ENCODE measurements at regions not wholly inside any gene's neighbourhood (a gene's known extent, or its start where the extent isn't known, plus 50 kb on each side); places are given as distances from the start of the nearest gene placed in this dataset.

- no peaks in the 10 kb centered on the region for H3K4me1 ChIP-seq (ENCODE audit: control insufficient read depth in 4 of 4, insufficient read depth in 4 of 4, low read length in 3 of 4)
- TF ChIP-seq EGR1 (IDR thresholded peaks at IDR 0.05; ENCODE audit: low read depth in 2 of 2): no peak
- no peak for TF ChIP-seq JUND (IDR thresholded peaks at IDR 0.05)
- no peak for TF ChIP-seq ZBTB33 (IDR thresholded peaks at IDR 0.05)
- TF ChIP-seq FOXA1 (IDR thresholded peaks at IDR 0.05): no peak
- TF ChIP-seq HNF4A (conservative IDR thresholded peaks at IDR 0.05): no peak
- TF ChIP-seq MAX (IDR thresholded peaks at IDR 0.05): no peak
- TF ChIP-seq RAD21 (IDR thresholded peaks at IDR 0.05): no peak
- TF ChIP-seq SP1 (IDR thresholded peaks at IDR 0.05): no peak
- no peak for TF ChIP-seq NR2F2 (IDR thresholded peaks at IDR 0.05)
- H3K27ac ChIP-seq (ENCODE audit: low read depth in 1 of 2, low read length in 2 of 2): no peak overlapping the region
- H3K4me3 ChIP-seq (ENCODE audit: low read depth in 1 of 3, low read length in 3 of 3): no peak overlapping the region
- no peak for DNase-seq (ENCODE audit: low spot score)
- H3K27me3 ChIP-seq (ENCODE audit: control insufficient read depth in 4 of 4, insufficient read depth in 4 of 4, low read length in 3 of 4): no peaks in the 10 kb centered on the region
- H3K9ac ChIP-seq (ENCODE audit: low read depth in 1 of 2, low read length in 2 of 2): no peak overlapping the region
- H3K36me3 ChIP-seq (ENCODE audit: control insufficient read depth in 4 of 4, insufficient read depth in 3 of 4, low read depth in 1 of 4, low read length in 3 of 4): no peaks in the 10 kb centered on the region
- WGBS: 92% methylated on average over 1 of the region's 1 CpG
- no peaks in the 10 kb centered on the region for H3K9me3 ChIP-seq (ENCODE audit: control insufficient read depth in 4 of 4, low read length in 3 of 4)
Measured at GRCh38 chr5:126098330-126099017, 324.7 kb upstream of the GRAMD2B start.

GRCh38 chr5:126099077-126099476 is 324.1 kb upstream of the GRAMD2B start:
- no peaks in the 10 kb centered on the region for H3K36me3 ChIP-seq (ENCODE audit: control insufficient read depth in 4 of 4, insufficient read depth in 3 of 4, low read depth in 1 of 4, low read length in 3 of 4)
- H3K4me3 ChIP-seq (ENCODE audit: low read depth in 1 of 3, low read length in 3 of 3): no peak overlapping the region
- 72% methylated on average over 4 of the region's 4 CpGs for WGBS
- H3K27me3 ChIP-seq (ENCODE audit: control insufficient read depth in 4 of 4, insufficient read depth in 4 of 4, low read length in 3 of 4): no peaks in the 10 kb centered on the region
- no peaks in the 10 kb centered on the region for H3K9me3 ChIP-seq (ENCODE audit: control insufficient read depth in 4 of 4, low read length in 3 of 4)
- DNase-seq (ENCODE audit: low spot score): no peak
- no peak overlapping the region for H3K9ac ChIP-seq (ENCODE audit: low read depth in 1 of 2, low read length in 2 of 2)
- TF ChIP-seq EGR1 (IDR thresholded peaks at IDR 0.05; ENCODE audit: low read depth in 2 of 2) (no peak), RXRA (IDR thresholded peaks at IDR 0.05) (no peak), MAX (IDR thresholded peaks at IDR 0.05) (no peak), TAF1 (conservative IDR thresholded peaks at IDR 0.05) (no peak), ATF3 (IDR thresholded peaks at IDR 0.05) (no peak), JUND (IDR thresholded peaks at IDR 0.05) (no peak), NR2F2 (IDR thresholded peaks at IDR 0.05) (no peak), HNF4A (conservative IDR thresholded peaks at IDR 0.05) (no peak), ZBTB33 (IDR thresholded peaks at IDR 0.05) (no peak), GABPA (IDR thresholded peaks at IDR 0.05 in 1 of 2, conservative IDR thresholded peaks at IDR 0.05 in 1 of 2) (no peak), SP1 (IDR thresholded peaks at IDR 0.05) (no peak), REST (IDR thresholded peaks at IDR 0.05) (no peak), CTCF (IDR thresholded peaks at IDR 0.05; ENCODE audit: low read depth, low read length, missing input control) (no peak)
- no peaks in the 10 kb centered on the region for H3K4me1 ChIP-seq (ENCODE audit: control insufficient read depth in 4 of 4, insufficient read depth in 4 of 4, low read length in 3 of 4)
- H3K27ac ChIP-seq (ENCODE audit: low read depth in 1 of 2, low read length in 2 of 2): no peak overlapping the region

Measured in liver (tissue), 8 donors.